ENCODE measurements at regions not wholly inside any gene's neighbourhood (a gene's known extent, or its start where the extent isn't known, plus 50 kb on each side); places are given as distances from the start of the nearest gene placed in this dataset.

GRCh38 chr7:41403291-41403690, 299.6 kb downstream of the INHBA start:
- TF ChIP-seq TCF12 (IDR thresholded peaks at IDR 0.05; ENCODE audit: low read depth), result no peak
- no peak for TF ChIP-seq USF1 (IDR thresholded peaks at IDR 0.05)
- no peak for TF ChIP-seq CREB1 (IDR thresholded peaks at IDR 0.05; ENCODE audit: low read depth)
- TF ChIP-seq NFIC (IDR thresholded peaks at IDR 0.05), result no peak
- no peak for TF ChIP-seq TAF1 (IDR thresholded peaks at IDR 0.05; ENCODE audit: low read depth)
- no peak for TF ChIP-seq CEBPB (IDR thresholded peaks at IDR 0.05)
- TF ChIP-seq TEAD4 (IDR thresholded peaks at IDR 0.05), result no peak
- no peak for TF ChIP-seq YY1 (IDR thresholded peaks at IDR 0.05; ENCODE audit: low read depth)
- TF ChIP-seq ZBTB7A (IDR thresholded peaks at IDR 0.05; ENCODE audit: low read depth), result no peak
- TF ChIP-seq EP300 (IDR thresholded peaks at IDR 0.05; ENCODE audit: borderline replicate concordance), result no peak
- no peak for TF ChIP-seq EGR1 (IDR thresholded peaks at IDR 0.05)
- TF ChIP-seq MAX (IDR thresholded peaks at IDR 0.05), result no peak
- TF ChIP-seq RAD21 (IDR thresholded peaks at IDR 0.05; ENCODE audit: low read depth), result no peak
- TF ChIP-seq FOXM1 (IDR thresholded peaks at IDR 0.05; ENCODE audit: borderline replicate concordance, low read depth), result no peak
- TF ChIP-seq, protein P1, sequence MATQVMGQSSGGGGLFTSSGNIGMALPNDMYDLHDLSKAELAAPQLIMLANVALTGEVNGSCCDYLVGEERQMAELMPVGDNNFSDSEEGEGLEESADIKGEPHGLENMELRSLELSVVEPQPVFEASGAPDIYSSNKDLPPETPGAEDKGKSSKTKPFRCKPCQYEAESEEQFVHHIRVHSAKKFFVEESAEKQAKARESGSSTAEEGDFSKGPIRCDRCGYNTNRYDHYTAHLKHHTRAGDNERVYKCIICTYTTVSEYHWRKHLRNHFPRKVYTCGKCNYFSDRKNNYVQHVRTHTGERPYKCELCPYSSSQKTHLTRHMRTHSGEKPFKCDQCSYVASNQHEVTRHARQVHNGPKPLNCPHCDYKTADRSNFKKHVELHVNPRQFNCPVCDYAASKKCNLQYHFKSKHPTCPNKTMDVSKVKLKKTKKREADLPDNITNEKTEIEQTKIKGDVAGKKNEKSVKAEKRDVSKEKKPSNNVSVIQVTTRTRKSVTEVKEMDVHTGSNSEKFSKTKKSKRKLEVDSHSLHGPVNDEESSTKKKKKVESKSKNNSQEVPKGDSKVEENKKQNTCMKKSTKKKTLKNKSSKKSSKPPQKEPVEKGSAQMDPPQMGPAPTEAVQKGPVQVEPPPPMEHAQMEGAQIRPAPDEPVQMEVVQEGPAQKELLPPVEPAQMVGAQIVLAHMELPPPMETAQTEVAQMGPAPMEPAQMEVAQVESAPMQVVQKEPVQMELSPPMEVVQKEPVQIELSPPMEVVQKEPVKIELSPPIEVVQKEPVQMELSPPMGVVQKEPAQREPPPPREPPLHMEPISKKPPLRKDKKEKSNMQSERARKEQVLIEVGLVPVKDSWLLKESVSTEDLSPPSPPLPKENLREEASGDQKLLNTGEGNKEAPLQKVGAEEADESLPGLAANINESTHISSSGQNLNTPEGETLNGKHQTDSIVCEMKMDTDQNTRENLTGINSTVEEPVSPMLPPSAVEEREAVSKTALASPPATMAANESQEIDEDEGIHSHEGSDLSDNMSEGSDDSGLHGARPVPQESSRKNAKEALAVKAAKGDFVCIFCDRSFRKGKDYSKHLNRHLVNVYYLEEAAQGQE (IDR thresholded peaks at IDR 0.05; ENCODE audit: low read depth), result no peak

GRCh38 chr7:41401833-41402232, 301.1 kb downstream of the INHBA start:
- TF ChIP-seq FOXM1 (IDR thresholded peaks at IDR 0.05; ENCODE audit: borderline replicate concordance, low read depth) (no peak), CREB1 (IDR thresholded peaks at IDR 0.05; ENCODE audit: low read depth) (no peak), USF1 (IDR thresholded peaks at IDR 0.05) (no peak), TCF12 (IDR thresholded peaks at IDR 0.05; ENCODE audit: low read depth) (no peak), YY1 (IDR thresholded peaks at IDR 0.05; ENCODE audit: low read depth) (no peak), EGR1 (IDR thresholded peaks at IDR 0.05) (no peak), TAF1 (IDR thresholded peaks at IDR 0.05; ENCODE audit: low read depth) (no peak), EP300 (IDR thresholded peaks at IDR 0.05; ENCODE audit: borderline replicate concordance) (no peak), NFIC (IDR thresholded peaks at IDR 0.05) (no peak), RAD21 (IDR thresholded peaks at IDR 0.05; ENCODE audit: low read depth) (no peak), TEAD4 (IDR thresholded peaks at IDR 0.05) (no peak), ZBTB7A (IDR thresholded peaks at IDR 0.05; ENCODE audit: low read depth) (no peak), MAX (IDR thresholded peaks at IDR 0.05) (no peak), CEBPB (IDR thresholded peaks at IDR 0.05) (no peak)
- TF ChIP-seq, protein P1 (IDR thresholded peaks at IDR 0.05; ENCODE audit: low read depth), result no peak

DNA sequence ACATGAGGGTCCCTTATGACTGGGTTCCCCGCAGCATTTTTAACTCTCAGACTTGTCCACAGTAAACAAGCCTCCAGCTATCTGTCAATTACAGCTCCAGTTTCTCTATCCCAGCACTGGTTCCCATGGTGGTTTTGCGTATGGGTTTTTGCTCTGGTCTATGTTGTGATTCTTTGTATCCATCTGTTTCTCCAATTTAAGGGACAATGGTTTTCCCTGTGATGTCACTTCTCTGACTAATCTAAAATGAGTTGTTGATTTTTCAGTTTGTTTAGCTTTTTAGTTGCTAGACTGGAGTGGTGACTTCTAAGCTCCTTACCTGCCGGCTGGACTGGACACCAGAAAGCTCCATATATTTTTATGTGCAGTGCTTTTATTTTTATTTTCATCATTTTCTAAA, 303.7 kb downstream of the INHBA start:
- TF ChIP-seq, protein P1 (IDR thresholded peaks at IDR 0.05; ENCODE audit: low read depth), result no peak
- TF ChIP-seq ZBTB7A (IDR thresholded peaks at IDR 0.05; ENCODE audit: low read depth) (no peak), USF1 (IDR thresholded peaks at IDR 0.05) (no peak), NFIC (IDR thresholded peaks at IDR 0.05) (no peak), TEAD4 (IDR thresholded peaks at IDR 0.05) (no peak), TAF1 (IDR thresholded peaks at IDR 0.05; ENCODE audit: low read depth) (no peak), YY1 (IDR thresholded peaks at IDR 0.05; ENCODE audit: low read depth) (no peak)

GRCh38 chr7:41391818-41392217, 311.1 kb downstream of the INHBA start:
- TF ChIP-seq, protein P1 (IDR thresholded peaks at IDR 0.05; ENCODE audit: low read depth), result no peak
- no peak for TF ChIP-seq RAD21 (IDR thresholded peaks at IDR 0.05; ENCODE audit: low read depth)
- no peak for TF ChIP-seq MAX (IDR thresholded peaks at IDR 0.05)
- no peak for TF ChIP-seq ZBTB7A (IDR thresholded peaks at IDR 0.05; ENCODE audit: low read depth)
- no peak for TF ChIP-seq TCF12 (IDR thresholded peaks at IDR 0.05; ENCODE audit: low read depth)
- no peak for TF ChIP-seq CREB1 (IDR thresholded peaks at IDR 0.05; ENCODE audit: low read depth)
- TF ChIP-seq YY1 (IDR thresholded peaks at IDR 0.05; ENCODE audit: low read depth), result no peak
- TF ChIP-seq FOXM1 (IDR thresholded peaks at IDR 0.05; ENCODE audit: borderline replicate concordance, low read depth), result no peak
- no peak for TF ChIP-seq TAF1 (IDR thresholded peaks at IDR 0.05; ENCODE audit: low read depth)
- no peak for TF ChIP-seq CEBPB (IDR thresholded peaks at IDR 0.05)
- TF ChIP-seq TEAD4 (IDR thresholded peaks at IDR 0.05), result no peak
- TF ChIP-seq USF1 (IDR thresholded peaks at IDR 0.05), result no peak

All from Ishikawa (cell line).